GM23338 (cell line): ENCODE measurements at regions not wholly inside any gene's neighbourhood (a gene's known extent, or its start where the extent isn't known, plus 50 kb on each side); places are given as distances from the start of the nearest gene placed in this dataset.

Source experiments
- CTCF ChIP-seq, 2 experiments: fragments of 200-600 bp in 1 of 2; sonication (generic) in 1 of 2; conservative IDR thresholded peaks; 2 replicates each; pipeline versions ENCODE4 v1.5.1 to v1.6.1; 2016 to 2017; ENCODE audit warnings: antibody characterized with exemption in 2 of 2, low read depth in 2 of 2, mild to moderate bottlenecking in 2 of 2, moderate library complexity in 1 of 2
- EZH2 ChIP-seq: fragments of 200-600 bp; sonication (generic); IDR thresholded peaks from one replicate; pipeline ENCODE4 v1.8.0; 2017; ENCODE audit warnings: antibody characterized with exemption, mild to moderate bottlenecking, low read depth; ENCODE audit not compliant: unreplicated experiment
- EZH2phosphoT487 ChIP-seq: fragments of 200-600 bp; sonication (generic); IDR thresholded peaks from one replicate; pipeline ENCODE4 v1.8.1; 2018; ENCODE audit warnings: antibody characterized with exemption; ENCODE audit not compliant: unreplicated experiment
- JUNB ChIP-seq: IDR thresholded peaks from one replicate; pipeline ENCODE4 v1.6.1; 2016; ENCODE audit warnings: antibody characterized with exemption; ENCODE audit not compliant: unreplicated experiment
- NANOG ChIP-seq: IDR thresholded peaks from 2 replicates; pipeline ENCODE4 v1.6.1; 2016; ENCODE audit warnings: antibody characterized with exemption, borderline replicate concordance
- POLR2AphosphoS5 ChIP-seq: IDR thresholded peaks from 2 replicates; pipeline ENCODE4 v1.6.1; 2016; ENCODE audit warnings: antibody characterized with exemption, low read depth
- STAT1 ChIP-seq: IDR thresholded peaks from one replicate; pipeline ENCODE4 v1.6.1; 2016; ENCODE audit warnings: antibody characterized with exemption; ENCODE audit not compliant: unreplicated experiment
- ZNF114 ChIP-seq: fragments of 250-450 bp; sonication (Bioruptor Pico); IDR thresholded peaks from 2 replicates; pipeline ENCODE4 v1.5.0; 2020; ENCODE audit warnings: mild to moderate bottlenecking, moderate library complexity
- ZNF462 ChIP-seq: fragments of 250-450 bp; sonication (Bioruptor Pico); IDR thresholded peaks from 2 replicates; pipeline ENCODE4 v1.5.0; 2020; ENCODE audit warnings: mild to moderate bottlenecking, moderate library complexity

GRCh38 chr5:85517386-85517785, 1100.4 kb upstream of the COX7C start (continued):
- TF ChIP-seq CTCF (conservative IDR thresholded peaks at IDR 0.05; ENCODE audit: low read depth in 2 of 2) (no peak), ZNF114 (CRISPR knock-in tag) (no peak), JUNB (no peak), EZH2phosphoT487 (no peak), EZH2 (no peak), ZNF462 (CRISPR knock-in tag) (no peak), POLR2AphosphoS5 (no peak), NANOG (no peak), STAT1 (no peak)
